HepG2 (cell line): ENCODE measurements at regions not wholly inside any gene's neighbourhood (a gene's known extent, or its start where the extent isn't known, plus 50 kb on each side); places are given as distances from the start of the nearest gene placed in this dataset.

Experiments
- ATAC-seq: fragments of 200-7000 bp; cut with Tn5 transposase; 3 replicates; pipeline ENCODE4 v1.9.1; 2020; ENCODE audit warnings: mild to moderate bottlenecking, moderate library complexity
- BruUV-seq: library from RNA; stranded (reverse); fragments of 400-500 nt; replicated peaks from 2 replicates; lab custom pipeline; 2021; lab: Mats Ljungman, UMichigan
- CTCF ChIA-PET: fragments of 300-600 bp; formaldehyde crosslinking; extraction: SDS; loops from one replicate; lab custom pipeline; 2021; ENCODE audit warnings: low total read pairs, inconsistent platforms, low intra/inter-chr PET ratio; lab: Yijun Ruan, JAX
- POLR2A ChIA-PET: fragments of 350-600 bp; sonication (Branson Sonifier 250); formaldehyde crosslinking; loops from one replicate; lab custom pipeline; 2020; ENCODE audit warnings: antibody characterized with exemption, inconsistent platforms; lab: Yijun Ruan, JAX
- DNase-seq: peaks from one replicate; pipeline ENCODE4 v3.0.0-alpha.2; 2015; ENCODE audit warnings: low spot score
- FAIRE-seq: peaks from 3 replicates; lab custom pipeline; 2011; peaks lifted over from hg19 to GRCh38; lab: Jason Lieb, UNC
- H2AFZ ChIP-seq: one replicate; pipeline ENCODE4 v1.6.1; 2011; ENCODE audit warnings: low read length, inconsistent platforms
- H3K27ac ChIP-seq: fragments of 300-600 bp; 3 replicates; pipeline ENCODE4 v1.8.0; 2011; ENCODE audit warnings: mixed run types, mild to moderate bottlenecking, mixed read lengths, low read length, inconsistent platforms; ENCODE audit not compliant: insufficient read depth; ENCODE audit errors: extremely low read length
- H3K27me3 ChIP-seq, 2 experiments: fragments of 200-600 bp in 1 of 2; 2 replicates in 1 of 2; 3 replicates in 1 of 2; pipeline versions ENCODE4 v1.6.0 to v1.8.0; 2011; ENCODE audit warnings: low read length in 2 of 2, mild to moderate bottlenecking in 2 of 2, moderate library complexity in 2 of 2, inconsistent platforms in 1 of 2; ENCODE audit not compliant: insufficient read depth in 2 of 2, control insufficient read depth in 1 of 2
- H3K36me3 ChIP-seq, 2 experiments: fragments of 200-600 bp in 1 of 2; replicated peaks in 1 of 2; 2 replicates in 1 of 2; 3 replicates in 1 of 2; pipeline versions ENCODE4 v1.5.1 to v1.8.0; 2011; ENCODE audit warnings: low read length in 2 of 2, inconsistent platforms in 1 of 2; ENCODE audit not compliant: insufficient read depth in 2 of 2, control insufficient read depth in 1 of 2
- H3K4me1 ChIP-seq: 2 replicates; pipeline ENCODE4 v1.5.1; 2012; ENCODE audit warnings: low read length, inconsistent platforms; ENCODE audit not compliant: insufficient read depth
- H3K4me2 ChIP-seq: 2 replicates; pipeline ENCODE4 v1.6.0; 2011; ENCODE audit warnings: low read depth, low read length, inconsistent platforms
- H3K4me3 ChIP-seq, 3 experiments: fragments of 200-600 bp in 1 of 3; sonication (generic), shearing (Covaris generic) in 1 of 3; replicated peaks in 1 of 3; 2 replicates each; pipeline ENCODE4 v1.5.1; 2011 to 2016; ENCODE audit warnings: low read length in 3 of 3, inconsistent platforms in 2 of 3, low read depth in 2 of 3, mild to moderate bottlenecking in 2 of 3, control low read depth in 1 of 3, mixed read lengths in 1 of 3; ENCODE audit not compliant: insufficient read depth in 1 of 3
- H3K79me2 ChIP-seq: one replicate; pipeline ENCODE4 v1.6.1; 2011; ENCODE audit warnings: low read length, inconsistent platforms; ENCODE audit not compliant: insufficient read depth
- H3K9ac ChIP-seq: 2 replicates; pipeline ENCODE4 v1.6.0; 2011; ENCODE audit warnings: mild to moderate bottlenecking, low read depth, low read length, inconsistent platforms; ENCODE audit not compliant: insufficient read depth
- H3K9me3 ChIP-seq: 2 replicates; pipeline ENCODE4 v1.5.1; 2012; ENCODE audit warnings: mild to moderate bottlenecking, low read length
- H4K20me1 ChIP-seq: 2 replicates; pipeline ENCODE4 v1.6.0; 2011; ENCODE audit warnings: inconsistent platforms, mild to moderate bottlenecking, low read length, moderate library complexity; ENCODE audit not compliant: insufficient read depth
- ATF2 ChIP-seq: sonication (generic); formaldehyde crosslinking; IDR thresholded peaks from 2 replicates; pipeline ENCODE4 v1.4.0; 2020; ENCODE audit warnings: missing genetic modification reagents
- CEBPB ChIP-seq: IDR thresholded peaks from 2 replicates; pipeline ENCODE4 v1.6.1; 2011; ENCODE audit warnings: low read depth, low read length, improper control_type of control experiment, borderline replicate concordance
- CTCF ChIP-seq: sonication (generic); formaldehyde crosslinking; IDR thresholded peaks from 2 replicates; pipeline ENCODE4 v1.5.0; 2020; ENCODE audit warnings: mild to moderate bottlenecking, missing genetic modification reagents, moderate library complexity
- E2F2 ChIP-seq: sonication (generic); formaldehyde crosslinking; IDR thresholded peaks from 2 replicates; pipeline ENCODE4 v1.4.0; 2020; ENCODE audit warnings: missing genetic modification reagents, borderline replicate concordance
- FOSL1 ChIP-seq: sonication (generic); formaldehyde crosslinking; IDR thresholded peaks from 2 replicates; pipeline ENCODE4 v1.9.0; 2021; ENCODE audit warnings: missing genetic modification reagents, borderline replicate concordance
- MXI1 ChIP-seq: IDR thresholded peaks from 3 replicates; pipeline ENCODE4 v1.6.1; 2012; ENCODE audit warnings: low read depth, low read length, inconsistent platforms, borderline replicate concordance
- TCF7 ChIP-seq: sonication (generic); IDR thresholded peaks from 2 replicates; pipeline ENCODE4 v1.6.1; 2016; ENCODE audit warnings: antibody characterized with exemption, low read depth
- ZNF546 ChIP-seq: sonication (generic); formaldehyde crosslinking; conservative IDR thresholded peaks from 2 replicates; pipeline ENCODE4 v1.8.1; 2023; ENCODE audit warnings: mild to moderate bottlenecking, missing genetic modification reagents
- ZNF761 ChIP-seq: sonication (generic); formaldehyde crosslinking; conservative IDR thresholded peaks from 2 replicates; pipeline ENCODE4 v1.4.0; 2020; ENCODE audit warnings: mild to moderate bottlenecking, missing genetic modification reagents
- ZNF770 ChIP-seq: sonication (generic); formaldehyde crosslinking; IDR thresholded peaks from 2 replicates; pipeline ENCODE4 v1.5.0; 2020; ENCODE audit warnings: mild to moderate bottlenecking, missing genetic modification reagents
- ZNF777 ChIP-seq: sonication (generic); formaldehyde crosslinking; IDR thresholded peaks from 2 replicates; pipeline ENCODE4 v1.4.0; 2020; ENCODE audit warnings: missing genetic modification reagents
- WGBS: methylation state at CpG from one replicate; pipeline ENCODE4 v1.1.6; 2017; ENCODE audit warnings: low lambda C conversion rate; 5-methylcytosine and 5-hydroxymethylcytosine counted together
- in situ Hi-C: cut with HindIII; loops from 2 replicates; pipeline ENCODE4 v1.10.0; 2017; ENCODE audit warnings: low pct_unique_long_range_greater_than_20kb; ENCODE audit not compliant: extremely low pct_ligation_motif_present
- intact Hi-C: fragments of 100-400 bp; cut with micrococcal nuclease; formaldehyde crosslinking; loops from one replicate; pipeline ENCODE4 v1.10.0; 2022; ENCODE audit not compliant: unreplicated experiment

- intact Hi-C loops, result no loop called here
- FAIRE-seq (no peak), ATAC-seq (no peak), DNase-seq (no peak)
- Histone ChIP-seq H3K79me2 (no peaks in the 10 kb centered on the region), H2AFZ (no peak overlapping the region), H3K27me3 (no peaks in the 10 kb centered on the region), H4K20me1 (no peaks in the 10 kb centered on the region), H3K4me1 (no peaks in the 10 kb centered on the region), H3K4me3 (no peak overlapping the region), H3K27ac (no peak overlapping the region), H3K9ac (no peak overlapping the region), H3K36me3 (no peaks in the 10 kb centered on the region), H3K9me3 (no peaks in the 10 kb centered on the region), H3K4me2 (no peak overlapping the region)
- peak; percentile 63; the same call in 1 of the 2 replicates for TF ChIP-seq CEBPB
- no peak for TF ChIP-seq TCF7
- ChIA-PET CTCF (no interaction called here), POLR2A (no interaction called here)
- BruUV-seq, result no TSS peak
- 2% methylated on average over 5 of the region's 5 CpGs for WGBS
- in situ Hi-C loops, result no loop called here
Observed at GRCh38 chr3:102733791-102734563, 299.2 kb downstream of the ZPLD1 start.

- DNase-seq (no peak), FAIRE-seq (no peak), ATAC-seq (no peak)
- Histone ChIP-seq H3K9ac (no peak overlapping the region), H3K9me3 (no peaks in the 10 kb centered on the region), H3K4me2 (no peak overlapping the region), H3K27ac (no peak overlapping the region), H2AFZ (no peak overlapping the region), H3K27me3 (no peaks in the 10 kb centered on the region), H3K4me3 (no peak overlapping the region), H3K36me3 (no peaks in the 10 kb centered on the region), H3K4me1 (no peaks in the 10 kb centered on the region), H4K20me1 (no peaks in the 10 kb centered on the region), H3K79me2 (no peaks in the 10 kb centered on the region)
- ChIA-PET POLR2A (no interaction called here), CTCF (no interaction called here)
- BruUV-seq, result no TSS peak
- intact Hi-C loops, result no loop called here
- 25% methylated on average over 1 of the region's 1 CpG for WGBS
- in situ Hi-C loops, result no loop called here
- TF ChIP-seq ZNF770 (CRISPR knock-in tag), result no peak
- TF ChIP-seq ZNF546 (CRISPR knock-in tag), result no peak
- TF ChIP-seq ZNF777 (CRISPR knock-in tag), result no peak
- no peak for TF ChIP-seq ZNF761 (CRISPR knock-in tag)
- no peak for TF ChIP-seq MXI1
- TF ChIP-seq E2F2 (CRISPR knock-in tag), result no peak
- no peak for TF ChIP-seq FOSL1 (CRISPR knock-in tag)
- TF ChIP-seq ATF2 (CRISPR knock-in tag), result no peak
- TF ChIP-seq CTCF (CRISPR knock-in tag), result no peak
Observed at GRCh38 chr3:102735311-102735710, 300.5 kb downstream of the ZPLD1 start.
